ENCODE measurements at regions not wholly inside any gene's neighbourhood (a gene's known extent, or its start where the extent isn't known, plus 50 kb on each side); places are given as distances from the start of the nearest gene placed in this dataset.
"Not testable (repeated sequence)": the region's sequence is repeated elsewhere in the genome, so short reads cannot be mapped to it uniquely, and the experiment has no call there.

- TF ChIP-seq CTCF (IDR thresholded peaks at IDR 0.05; ENCODE audit: low read depth, low read length, poor library complexity, severe bottlenecking); EZH2phosphoT487 (IDR thresholded peaks at IDR 0.05; ENCODE audit: borderline replicate concordance, low read length): not testable (repeated sequence)
Observed at GRCh38 chr12:14101556-14101955, 120.2 kb upstream of the GRIN2B start.

Measured in DOHH2 (cell line).